ENCODE measurements at regions not wholly inside any gene's neighbourhood (a gene's known extent, or its start where the extent isn't known, plus 50 kb on each side); places are given as distances from the start of the nearest gene placed in this dataset.

DNA sequence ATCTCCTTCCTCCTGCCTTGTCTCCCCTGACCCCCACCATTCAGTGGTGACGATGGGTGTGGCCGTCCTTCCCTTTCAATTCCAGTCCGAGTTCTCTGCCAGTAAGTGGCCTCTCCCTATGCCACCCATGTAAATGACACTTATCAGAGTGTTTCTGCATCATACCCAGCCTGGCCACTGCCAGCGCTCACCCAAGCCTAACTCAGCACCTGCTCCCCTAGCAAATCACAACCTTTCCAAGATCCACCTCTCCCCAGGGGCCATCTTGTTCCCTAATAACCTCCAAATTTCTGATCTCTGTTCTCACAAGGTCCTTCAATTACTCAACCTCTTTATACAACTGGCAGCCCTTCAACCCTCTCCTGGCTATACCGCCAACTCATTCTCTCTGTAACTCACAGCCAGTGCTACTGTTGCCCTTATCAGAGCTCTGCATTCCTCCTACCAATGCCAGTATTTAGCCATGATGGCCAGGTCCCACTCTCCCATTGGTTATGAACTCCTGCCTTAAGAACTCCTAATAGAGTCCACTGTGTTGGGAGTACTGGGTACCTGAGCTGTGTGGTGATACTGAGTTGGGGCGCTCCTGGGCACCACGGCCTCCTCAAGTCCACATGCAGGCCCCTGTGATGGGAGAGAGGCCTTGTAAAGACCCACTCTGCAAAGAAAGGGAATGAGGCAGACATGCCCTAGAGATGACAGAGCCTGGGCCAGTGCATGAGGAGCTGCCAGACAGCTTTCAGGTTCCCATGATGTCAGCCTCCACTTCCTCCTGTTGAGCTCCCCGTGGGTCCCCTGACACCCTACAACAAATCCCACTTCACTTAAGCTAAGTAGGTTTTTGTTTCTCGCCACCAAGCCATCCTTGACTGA is 187.4 kb upstream of the RREB1 start:
- DNase-seq = peak in 3 of 4 experiments; percentile 42 to 54 (median 43)

DNA sequence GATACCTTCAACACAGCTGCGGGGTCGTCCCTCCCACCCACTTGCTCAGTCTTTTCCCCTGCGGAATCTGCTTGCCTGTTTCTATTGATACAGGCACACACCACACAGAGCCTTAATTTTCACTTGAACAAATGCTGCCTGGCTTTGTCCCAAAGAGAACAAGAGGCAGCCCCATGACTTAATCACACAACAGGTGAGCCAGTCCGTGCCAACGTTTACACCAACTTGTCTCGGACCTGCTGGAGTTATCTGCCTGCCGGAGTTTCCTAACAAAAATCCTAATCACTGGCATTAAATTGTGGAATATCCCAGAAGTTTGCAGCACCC is 186.8 kb upstream of the RREB1 start:
- DNase-seq = no peak

DNA sequence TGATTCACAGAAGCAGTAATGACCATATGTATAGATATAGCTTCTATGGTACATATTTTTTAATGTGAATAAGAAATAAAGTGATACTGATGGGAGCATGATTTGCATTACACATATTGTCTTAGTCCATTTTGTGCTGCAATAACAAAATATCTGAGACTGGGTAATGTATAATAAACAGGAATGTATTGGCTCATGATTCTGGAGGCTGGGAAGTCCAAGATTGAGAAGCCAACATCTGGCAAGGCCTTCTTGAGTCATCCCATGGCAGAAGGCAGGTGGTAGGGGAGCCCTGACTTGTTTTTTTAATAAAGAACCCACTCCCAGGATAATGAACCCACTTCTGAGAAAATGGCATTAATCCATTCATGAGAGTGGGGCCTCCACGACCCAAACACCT is 185.6 kb upstream of the RREB1 start:
- no peak for DNase-seq

DNA sequence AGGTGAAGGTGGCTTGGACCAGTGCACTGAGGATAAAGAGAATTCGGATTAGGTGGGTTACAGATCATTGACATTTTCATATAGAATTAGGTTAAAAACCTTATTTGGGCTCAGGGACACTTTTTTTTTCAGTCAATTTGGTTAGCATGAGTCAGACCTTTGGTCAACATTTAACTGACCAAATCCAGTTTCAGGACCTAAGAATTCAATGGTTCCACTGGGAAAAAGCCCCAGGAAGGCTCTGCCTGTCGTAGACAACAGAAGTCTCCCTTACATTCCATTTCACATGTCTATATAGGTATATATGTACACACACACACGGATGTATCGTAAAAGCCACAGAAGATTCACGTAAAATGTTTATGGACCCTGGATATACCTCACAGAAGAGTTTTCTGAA is 184.2 kb upstream of the RREB1 start:
- DNase-seq = no peak

DNA sequence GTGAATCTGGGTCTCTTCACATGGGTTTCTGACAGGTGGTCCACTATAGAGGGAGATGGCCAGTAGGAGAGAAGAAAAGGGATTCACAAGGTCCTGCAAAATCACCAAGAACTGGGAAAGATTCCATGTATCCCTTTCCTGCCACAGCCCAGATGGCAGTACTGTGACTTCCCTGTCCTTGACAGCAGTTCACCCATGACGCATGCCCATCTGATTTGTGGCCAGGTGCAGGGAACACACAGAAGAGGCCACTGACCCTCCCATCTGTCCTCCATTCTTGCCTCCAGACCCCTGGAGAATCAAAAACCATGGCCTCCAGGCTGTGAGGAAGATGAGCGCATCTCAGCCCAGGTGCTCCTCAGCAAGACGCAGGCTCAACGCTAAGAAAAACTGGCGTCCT is 183.1 kb upstream of the RREB1 start:
- no peak for DNase-seq

DNA sequence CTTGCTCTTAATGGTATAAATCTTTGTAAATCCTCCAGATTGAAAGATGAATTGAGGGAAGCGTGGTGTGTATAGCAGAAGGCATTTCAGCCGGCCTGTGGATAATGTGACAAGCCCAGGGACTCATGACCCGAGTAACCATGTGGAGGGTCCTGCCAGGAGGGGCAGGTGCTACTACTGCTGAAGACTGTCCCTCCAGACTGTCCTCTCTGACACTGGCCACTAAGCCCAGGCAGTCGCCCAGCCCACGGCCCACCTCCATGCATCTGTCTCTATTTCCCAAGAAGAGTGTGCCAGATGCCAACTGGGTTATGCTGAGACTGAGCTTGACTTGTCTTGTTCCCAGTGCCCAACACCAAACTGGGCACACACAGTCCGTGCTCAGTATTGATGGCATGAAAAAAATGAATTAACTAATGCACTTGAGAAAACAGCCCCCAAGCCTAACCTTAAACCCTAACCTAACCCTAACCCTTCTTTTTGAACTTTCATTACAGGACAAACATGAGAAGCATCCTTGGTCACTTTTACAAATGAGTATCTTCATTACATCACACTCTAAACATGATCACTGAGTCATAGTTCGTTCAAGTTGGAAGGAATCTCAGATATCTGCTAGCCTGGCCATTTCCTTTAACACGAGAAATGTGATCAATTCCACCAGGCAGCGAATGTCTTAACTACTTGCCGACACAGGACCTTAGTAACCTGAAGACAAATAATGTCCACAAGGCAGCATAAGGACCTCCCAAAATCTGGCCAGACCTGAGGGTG is 182.2 kb upstream of the RREB1 start:
- peak in 1 of 4 experiments; percentile 21 for DNase-seq

DNA sequence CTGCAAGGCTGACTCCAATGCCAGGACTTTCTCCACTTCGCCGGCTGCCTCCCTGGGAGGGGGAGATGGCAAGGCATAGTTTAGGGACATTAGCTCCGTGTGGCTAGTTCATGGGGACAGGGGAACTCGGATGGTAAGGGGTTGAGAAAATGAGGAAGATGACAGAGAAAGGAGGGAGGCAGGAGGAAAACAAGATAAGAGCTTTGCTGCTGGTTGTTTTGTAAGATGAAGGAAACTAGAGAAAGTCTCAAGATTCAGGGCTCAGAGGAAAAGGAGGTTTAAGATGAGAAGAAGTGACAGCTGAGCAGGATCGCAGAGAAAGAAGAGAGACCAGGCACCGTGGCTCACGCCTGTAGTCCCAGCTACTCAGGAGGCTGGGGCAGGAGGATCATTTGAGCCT is 180.9 kb upstream of the RREB1 start:
- DNase-seq = no peak

DNA sequence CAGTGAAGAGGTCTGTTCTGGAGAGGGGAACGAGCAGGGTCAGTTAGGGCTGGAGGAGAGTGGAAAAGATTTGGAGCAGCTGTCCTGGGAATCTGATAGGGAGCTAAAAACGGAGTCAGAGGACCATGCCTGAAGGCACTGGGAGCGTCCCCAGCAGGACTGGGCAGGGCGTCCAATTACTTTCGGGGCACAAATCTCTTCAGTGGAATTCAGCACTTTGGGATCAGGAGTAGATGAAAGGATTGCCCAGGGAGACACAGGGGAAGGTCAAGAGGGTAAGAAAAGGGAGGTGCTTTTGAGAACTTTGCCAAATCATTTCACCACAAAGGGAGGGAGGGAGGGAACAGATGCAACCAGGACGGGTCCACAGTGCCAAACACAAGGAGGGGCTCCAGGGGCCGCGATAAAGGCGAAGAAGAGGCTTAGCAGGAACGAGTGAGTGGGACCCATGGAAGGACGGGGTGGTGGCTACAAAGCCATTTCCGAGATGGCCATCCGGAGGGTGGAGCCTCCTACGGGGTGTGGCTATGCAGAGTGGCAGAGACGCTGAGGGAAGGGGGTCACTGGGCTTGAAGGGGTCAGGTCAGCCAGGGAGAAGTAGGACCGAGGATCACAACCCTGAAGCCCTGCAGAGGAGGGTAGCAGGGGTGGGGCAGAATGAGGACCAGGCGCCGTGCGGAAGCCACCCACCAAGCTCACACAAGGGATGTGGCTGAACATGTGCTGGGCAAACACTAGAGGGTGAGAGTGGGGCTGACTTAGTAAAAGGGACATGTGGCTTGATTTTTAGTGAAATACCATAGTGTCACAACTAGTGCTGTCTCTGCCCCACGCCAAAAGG is 180.0 kb upstream of the RREB1 start:
- peak; percentile 52 to 78 (median 72) for DNase-seq

DNA sequence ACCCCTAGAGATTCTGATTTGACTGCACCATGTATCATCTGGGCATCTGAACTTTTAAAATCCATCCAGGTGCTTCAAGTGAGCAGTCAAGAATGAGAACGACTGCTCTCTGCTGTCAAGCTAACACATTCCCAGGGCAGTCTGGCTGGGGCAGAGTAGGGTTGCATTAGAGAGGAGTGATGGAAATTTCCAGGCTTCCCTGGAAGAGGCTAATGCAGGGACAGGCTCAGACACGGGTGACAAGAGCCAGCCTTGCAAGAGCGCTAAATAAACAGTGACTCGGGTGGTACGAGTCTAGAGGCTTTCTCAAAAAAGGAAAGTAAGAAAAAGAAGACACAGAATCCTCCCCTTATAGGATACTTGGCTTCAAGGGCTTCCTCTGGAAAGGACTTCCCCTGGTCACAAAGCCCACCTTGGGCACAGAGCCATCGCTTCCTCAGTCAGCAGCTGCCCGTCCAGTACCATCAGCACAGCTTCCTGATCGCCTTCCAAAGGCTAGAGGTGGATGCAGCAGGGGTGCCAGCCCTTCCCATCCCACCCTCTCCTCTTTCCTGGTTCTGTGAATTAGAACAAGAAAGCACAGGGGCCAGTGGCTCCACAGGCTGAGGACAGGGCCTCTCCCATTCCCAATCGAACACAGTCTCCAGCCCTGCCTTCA is 177.4 kb upstream of the RREB1 start:
- DNase-seq = no peak

DNA sequence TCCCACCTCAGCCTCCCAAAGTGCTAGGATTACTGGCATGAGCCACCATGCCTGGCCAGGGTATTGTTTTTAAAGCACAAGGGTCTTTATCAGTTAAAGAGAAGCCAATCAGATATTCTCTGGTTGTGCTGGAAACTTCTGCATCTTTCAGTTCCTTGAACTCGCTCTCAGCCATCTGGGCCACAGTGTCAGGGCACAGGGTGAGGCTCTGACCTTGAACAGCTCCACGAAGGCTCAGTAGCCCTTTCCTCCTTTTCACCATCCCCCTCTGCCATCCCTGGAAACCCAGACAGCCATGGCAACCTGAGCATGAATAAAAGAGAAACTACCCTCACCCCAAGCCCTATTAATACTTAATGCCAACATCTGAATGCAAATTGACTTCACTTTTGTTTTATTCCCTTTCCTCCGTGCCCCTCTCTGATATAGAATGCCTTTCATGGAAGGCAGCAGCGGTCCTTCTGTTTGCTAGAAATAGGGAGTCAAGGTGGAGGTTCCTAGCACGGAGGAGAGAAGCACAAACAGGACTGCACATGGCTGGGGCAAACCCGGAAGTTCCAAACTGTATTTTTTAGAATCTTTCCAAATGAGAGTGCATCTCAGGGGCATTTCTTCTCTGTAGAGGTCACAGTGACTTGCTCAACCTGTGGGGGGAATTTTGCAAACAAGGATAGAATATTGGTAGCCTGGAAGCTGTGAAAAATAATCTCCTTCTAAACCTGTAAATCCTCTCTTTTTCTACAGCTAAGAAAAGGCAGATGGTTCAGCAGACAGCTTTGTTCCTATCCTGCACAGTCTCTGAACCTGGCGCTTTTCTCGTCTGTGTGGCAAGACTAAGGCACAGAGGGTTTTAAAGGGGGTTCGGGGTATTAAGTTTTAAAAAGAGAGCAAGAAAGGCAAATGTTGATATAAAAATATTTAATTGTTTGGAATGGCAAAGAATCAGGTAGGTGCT is 176.4 kb upstream of the RREB1 start:
- peak in 3 of 4 experiments; percentile 11 to 27 (median 23) for DNase-seq

DNA sequence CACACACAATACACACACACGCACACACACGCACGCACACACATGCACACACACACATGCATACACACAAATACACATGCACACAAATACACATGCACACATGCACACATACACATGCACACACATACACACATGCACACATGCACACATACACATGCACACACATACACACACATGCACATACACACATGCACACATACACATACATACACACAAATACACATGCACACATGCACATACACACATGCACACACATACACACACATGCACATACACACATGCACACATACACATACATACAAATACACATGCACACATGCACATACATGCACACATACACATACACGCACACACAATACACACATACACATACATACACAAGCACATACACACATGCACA is 175.4 kb upstream of the RREB1 start:
- DNase-seq = no peak

DNA sequence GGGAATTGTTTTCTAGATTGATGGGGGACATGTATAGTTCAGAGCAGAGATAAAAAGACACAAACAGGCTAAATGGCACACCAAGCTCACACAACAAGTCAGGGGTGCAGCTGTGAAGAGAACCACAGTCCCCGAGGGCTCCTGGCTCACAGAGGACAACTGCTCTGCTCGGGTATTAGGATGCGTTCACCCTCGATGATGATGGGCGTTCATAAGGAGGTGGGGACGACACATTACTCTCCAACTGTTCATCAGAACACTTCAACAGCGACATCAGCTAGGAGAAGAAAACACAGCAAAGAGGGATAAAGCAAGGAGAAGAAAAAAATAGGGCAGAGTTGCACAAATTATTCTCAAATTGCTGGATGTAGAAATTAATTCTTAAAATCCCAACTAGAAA is 174.8 kb upstream of the RREB1 start:
- no peak for DNase-seq

DNA sequence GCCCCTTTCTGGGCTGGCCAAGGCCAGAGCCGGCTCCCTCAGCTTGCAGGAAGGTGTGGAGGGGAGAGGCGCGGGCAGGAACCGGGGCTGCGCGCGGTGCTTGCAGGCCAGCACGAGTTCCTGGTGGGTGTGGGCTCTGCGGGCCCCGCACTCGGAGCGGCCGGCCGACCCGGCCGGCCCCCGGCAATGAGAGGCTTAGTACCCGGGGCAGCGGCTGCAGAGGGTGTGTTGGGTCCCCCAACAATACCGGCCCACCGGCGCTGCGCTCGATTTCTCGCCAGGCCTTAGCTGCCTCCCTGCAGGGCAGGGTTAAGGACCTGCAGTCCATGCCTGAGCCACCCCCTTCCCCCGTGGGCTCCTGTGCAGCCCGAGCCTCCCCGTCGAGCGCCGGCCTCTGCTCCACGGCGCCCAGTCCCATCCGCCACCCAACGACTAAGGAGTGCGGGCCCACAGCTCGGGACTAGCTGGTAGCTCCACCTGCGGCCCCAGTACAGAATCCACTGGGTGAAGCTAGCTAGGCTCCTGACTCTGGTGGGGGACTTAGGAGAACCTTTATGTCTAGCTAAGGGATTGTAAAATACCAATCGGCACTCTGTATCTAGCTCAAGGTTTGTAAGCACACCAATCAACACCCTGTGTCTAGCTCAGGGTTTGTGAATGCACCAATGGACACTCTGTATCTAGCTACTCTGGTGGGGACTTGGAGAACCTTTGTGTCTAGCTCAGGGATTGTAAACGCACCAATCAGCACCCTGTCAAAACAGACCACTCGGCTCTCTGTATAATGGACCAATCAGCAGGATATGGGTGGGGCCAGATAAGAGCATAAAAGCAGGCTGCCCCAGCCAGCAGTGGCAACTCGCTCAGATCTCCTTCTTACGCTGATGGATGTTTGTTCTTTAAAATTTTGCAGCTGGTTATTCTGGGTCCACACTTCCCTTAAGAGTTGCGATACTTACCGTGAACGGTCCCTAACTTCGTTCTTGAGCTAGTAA is 167.4 kb upstream of the RREB1 start:
- DNase-seq = no peak

DNA sequence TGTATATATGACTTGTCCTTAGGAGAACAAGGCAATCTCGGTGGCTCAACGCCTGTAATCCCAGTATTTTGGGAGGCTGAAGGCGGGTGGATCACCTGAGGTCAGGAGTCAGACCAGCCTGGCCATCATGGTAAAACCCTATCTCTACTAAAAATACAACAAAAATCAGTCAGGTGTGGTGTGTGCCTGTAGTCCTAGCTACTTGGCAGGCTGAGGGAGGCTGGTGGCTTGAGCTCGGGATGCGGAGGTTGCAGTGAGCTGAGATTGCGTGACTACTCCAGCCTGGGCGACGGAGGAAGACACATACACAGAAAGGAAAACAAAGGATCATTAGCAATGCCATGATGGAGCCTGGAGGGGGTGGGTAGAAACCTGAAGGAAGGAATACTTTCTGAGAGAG is 166.6 kb upstream of the RREB1 start:
- DNase-seq = no peak

DNA sequence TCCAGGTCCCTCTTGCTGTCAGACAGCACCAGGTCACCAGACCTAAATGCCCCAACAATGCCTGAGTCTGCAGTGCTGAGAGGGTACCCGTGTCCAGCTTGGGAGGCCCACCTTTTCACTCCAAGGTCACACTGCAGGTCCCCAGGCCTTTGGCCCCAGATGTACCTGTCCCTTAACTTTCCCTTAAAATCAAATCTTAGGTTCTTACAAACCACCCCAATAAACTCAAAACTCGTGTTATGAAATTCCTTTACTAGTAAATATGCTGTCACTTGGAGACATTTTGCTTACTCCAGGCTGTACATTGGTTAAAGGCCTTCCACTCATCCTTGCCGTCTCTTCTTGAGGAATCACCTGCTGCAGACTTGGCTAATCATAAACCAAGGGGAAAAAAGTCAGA is 165.7 kb upstream of the RREB1 start:
- DNase-seq = no peak

DNA sequence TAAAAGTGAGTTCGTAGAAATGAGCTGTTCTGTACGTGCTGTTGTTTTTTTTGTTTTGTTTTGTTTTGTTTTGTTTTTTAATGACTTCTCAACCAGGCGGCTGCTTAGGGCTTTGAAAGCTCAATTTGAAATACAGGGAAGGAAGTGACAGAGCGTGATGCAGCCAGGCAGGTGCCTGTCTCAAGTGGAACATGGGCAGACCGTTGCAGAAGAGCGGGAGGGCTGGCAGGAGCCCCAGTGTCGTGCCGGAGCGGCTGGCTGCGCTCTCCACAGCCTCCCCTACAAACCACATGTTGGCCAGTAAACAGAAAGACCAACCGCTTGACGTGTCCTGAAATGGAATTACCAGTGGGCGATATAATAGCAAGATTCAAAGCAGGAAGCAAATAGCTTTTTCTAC is 164.9 kb upstream of the RREB1 start:
- peak; percentile 76 to 88 (median 83) for DNase-seq

DNA sequence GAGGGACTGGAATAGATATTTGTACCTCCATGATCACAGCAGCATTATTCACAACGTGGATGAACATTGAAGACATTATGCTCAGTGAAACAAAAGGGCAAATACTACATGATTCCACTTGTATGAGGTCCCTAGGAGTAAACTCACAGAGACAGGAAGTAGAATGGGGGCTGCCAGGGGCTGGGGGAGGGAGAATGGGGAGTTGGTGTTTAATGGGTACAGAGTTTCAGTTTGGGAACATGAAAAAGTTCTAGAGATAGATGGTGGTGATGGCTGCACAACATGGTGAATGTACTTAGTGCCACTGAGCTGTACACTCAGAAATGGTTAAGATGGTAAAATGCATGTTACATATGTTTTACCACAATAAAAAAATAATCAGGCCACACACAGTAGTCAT is 164.3 kb upstream of the RREB1 start:
- no peak for DNase-seq

DNA sequence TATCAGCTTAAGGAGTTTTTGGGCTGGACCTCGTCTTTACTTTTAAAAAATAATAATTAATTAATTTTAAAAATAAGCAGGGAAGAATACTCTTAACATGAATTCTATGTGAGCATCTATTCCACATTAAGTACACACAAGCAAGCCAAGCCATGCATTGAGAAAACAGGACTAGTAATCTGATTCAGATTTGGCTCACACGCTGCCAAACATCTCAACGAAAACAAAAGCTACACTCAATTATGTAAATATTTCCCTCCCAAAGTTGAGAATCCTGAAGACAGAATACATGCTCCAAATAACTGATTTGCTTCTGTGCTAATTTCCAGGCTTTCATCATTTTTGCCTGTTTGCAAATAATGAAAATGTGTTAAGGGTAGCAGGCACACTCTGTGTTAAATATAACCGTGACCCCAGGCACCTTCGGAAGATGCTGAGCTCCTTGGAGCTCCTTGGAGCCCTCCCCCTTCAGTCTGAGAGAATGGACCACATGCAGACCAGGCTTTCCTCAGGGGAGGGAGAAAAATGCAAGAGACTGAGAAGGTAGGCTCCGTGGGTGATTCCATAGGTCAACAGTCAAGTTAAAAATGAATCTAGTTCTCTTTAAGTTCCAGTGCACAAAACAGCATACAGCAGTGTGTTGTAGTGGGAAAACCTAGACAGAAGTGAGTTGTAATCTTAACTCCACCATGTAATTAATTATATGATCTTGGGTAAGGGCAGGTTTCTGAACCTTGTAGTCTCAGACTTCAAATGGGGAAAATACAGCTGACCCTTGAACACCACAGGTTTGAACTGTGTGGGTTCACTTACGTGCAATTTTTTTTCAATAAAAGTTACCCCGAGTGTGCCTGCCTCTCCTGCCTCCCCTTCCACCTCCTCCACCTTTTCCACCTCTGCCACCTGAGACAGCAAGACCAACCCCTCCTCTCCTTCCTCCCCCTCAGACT is 161.3 kb upstream of the RREB1 start:
- no peak for DNase-seq
